Superior temporal gyrus (tissue), 1 donor: ENCODE measurements at regions not wholly inside any gene's neighbourhood (a gene's known extent, or its start where the extent isn't known, plus 50 kb on each side); places are given as distances from the start of the nearest gene placed in this dataset.
"Not testable (repeated sequence)": the region's sequence is repeated elsewhere in the genome, so short reads cannot be mapped to it uniquely, and the experiment has no call there.

Source experiments
- DNase-seq: peaks from one replicate; pipeline ENCODE4 v3.0.0-alpha.2; 2016; ENCODE audit errors: extremely low spot score

- DNase-seq = no peak
Measured at GRCh38 chr3:89628856-89629670, 521.6 kb downstream of the EPHA3 start.

GRCh38 chr3:89635137-89635536 is 527.7 kb downstream of the EPHA3 start:
- no peak for DNase-seq

GRCh38 chr3:89644716-89645115 is 537.3 kb downstream of the EPHA3 start:
- no peak for DNase-seq

GRCh38 chr3:89649431-89649830 is 542.0 kb downstream of the EPHA3 start:
- no peak for DNase-seq

GRCh38 chr3:89654031-89654430 is 546.6 kb downstream of the EPHA3 start:
- no peak for DNase-seq

- DNase-seq = no peak
Measured at GRCh38 chr3:89656388-89656787, 549.0 kb downstream of the EPHA3 start.

- DNase-seq = no peak
Measured at GRCh38 chr3:89679686-89680085, 572.3 kb downstream of the EPHA3 start.

- no peak for DNase-seq
Measured at GRCh38 chr3:89682556-89682955, 575.1 kb downstream of the EPHA3 start.

- no peak for DNase-seq
Measured at GRCh38 chr3:89685731-89686130, 578.3 kb downstream of the EPHA3 start.

- no peak for DNase-seq
Measured at GRCh38 chr3:89690646-89691045, 583.2 kb downstream of the EPHA3 start.

- DNase-seq = no peak
Measured at GRCh38 chr3:89692601-89693000, 585.2 kb downstream of the EPHA3 start.

GRCh38 chr3:89697321-89697916 is 590.0 kb downstream of the EPHA3 start:
- no peak for DNase-seq

- no peak for DNase-seq
Measured at GRCh38 chr3:89698208-89698830, 590.9 kb downstream of the EPHA3 start.

- no peak for DNase-seq
Measured at GRCh38 chr3:89699229-89699628, 591.8 kb downstream of the EPHA3 start.

GRCh38 chr3:89699771-89700170 is 592.4 kb downstream of the EPHA3 start:
- no peak for DNase-seq

- no peak for DNase-seq
Measured at GRCh38 chr3:89702404-89702803, 595.0 kb downstream of the EPHA3 start.

GRCh38 chr3:89713196-89713595 is 605.8 kb downstream of the EPHA3 start:
- DNase-seq = no peak

- DNase-seq = no peak
Measured at GRCh38 chr3:89714237-89714636, 606.8 kb downstream of the EPHA3 start.

GRCh38 chr3:89740080-89740880 is 632.9 kb downstream of the EPHA3 start:
- DNase-seq = no peak

- DNase-seq = no peak
Measured at GRCh38 chr3:89740881-89741177, 633.4 kb downstream of the EPHA3 start.

GRCh38 chr3:89742546-89742945 is 635.1 kb downstream of the EPHA3 start:
- no peak for DNase-seq

GRCh38 chr3:89747541-89748278 is 640.3 kb downstream of the EPHA3 start:
- DNase-seq = not testable (repeated sequence)
